Ishikawa (cell line): ENCODE measurements at regions not wholly inside any gene's neighbourhood (a gene's known extent, or its start where the extent isn't known, plus 50 kb on each side); places are given as distances from the start of the nearest gene placed in this dataset.

Experiments
- CREB1 ChIP-seq: IDR thresholded peaks from 2 replicates; pipeline ENCODE4 v1.6.1; 2012; ENCODE audit warnings: low read depth
- EP300 ChIP-seq: IDR thresholded peaks from 2 replicates; pipeline ENCODE4 v1.6.1; 2012; ENCODE audit warnings: borderline replicate concordance
- FOXM1 ChIP-seq: IDR thresholded peaks from 2 replicates; pipeline ENCODE4 v1.6.1; 2012; ENCODE audit warnings: low read depth, borderline replicate concordance
- TF ChIP-seq, protein P1 (sequence below): IDR thresholded peaks from 2 replicates; pipeline ENCODE4 v1.6.1; 2012
- TF ChIP-seq, protein P2 (sequence below): IDR thresholded peaks from 2 replicates; pipeline ENCODE4 v1.6.1; 2012

DNA sequence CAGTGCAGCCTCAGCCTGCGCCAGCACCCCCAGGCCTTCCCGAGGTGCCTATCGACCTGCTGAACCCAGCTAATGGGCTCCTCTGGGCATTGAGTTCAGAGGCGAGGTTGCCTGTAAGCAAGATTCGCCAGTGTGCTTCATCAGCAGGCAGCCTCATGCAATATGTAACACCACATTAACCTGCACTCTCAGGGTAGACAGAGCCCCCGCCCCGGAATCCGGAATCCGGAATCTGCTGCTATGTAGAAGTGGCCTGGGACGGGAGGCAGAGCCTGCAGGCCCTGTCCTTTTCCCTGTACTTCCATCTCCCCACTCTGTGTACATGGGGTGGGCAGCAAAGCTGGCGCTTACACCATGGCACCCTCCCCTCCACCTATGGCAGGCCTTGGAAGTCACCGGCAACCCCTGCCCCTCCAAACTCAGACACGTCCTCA lies 83.9 kb upstream of the RET start:
- TF ChIP-seq, protein P1, sequence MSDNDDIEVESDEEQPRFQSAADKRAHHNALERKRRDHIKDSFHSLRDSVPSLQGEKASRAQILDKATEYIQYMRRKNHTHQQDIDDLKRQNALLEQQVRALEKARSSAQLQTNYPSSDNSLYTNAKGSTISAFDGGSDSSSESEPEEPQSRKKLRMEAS: no peak
- no peak for TF ChIP-seq EP300
- TF ChIP-seq CREB1: no peak
- TF ChIP-seq, protein P2, sequence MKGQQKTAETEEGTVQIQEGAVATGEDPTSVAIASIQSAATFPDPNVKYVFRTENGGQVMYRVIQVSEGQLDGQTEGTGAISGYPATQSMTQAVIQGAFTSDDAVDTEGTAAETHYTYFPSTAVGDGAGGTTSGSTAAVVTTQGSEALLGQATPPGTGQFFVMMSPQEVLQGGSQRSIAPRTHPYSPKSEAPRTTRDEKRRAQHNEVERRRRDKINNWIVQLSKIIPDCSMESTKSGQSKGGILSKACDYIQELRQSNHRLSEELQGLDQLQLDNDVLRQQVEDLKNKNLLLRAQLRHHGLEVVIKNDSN: no peak
- TF ChIP-seq FOXM1: no peak
